HEK293 (cell line): ENCODE measurements at regions not wholly inside any gene's neighbourhood (a gene's known extent, or its start where the extent isn't known, plus 50 kb on each side); places are given as distances from the start of the nearest gene placed in this dataset.

Experiments
- CTCF ChIA-PET: fragments of 350-600 bp; formaldehyde crosslinking; extraction: SDS; loops from one replicate; lab custom pipeline; 2021; ENCODE audit warnings: antibody characterized with exemption; lab: Yijun Ruan, JAX
- POLR2A ChIA-PET: fragments of 300-600 bp; formaldehyde crosslinking; extraction: SDS; loops from one replicate; lab custom pipeline; 2020; ENCODE audit warnings: antibody characterized with exemption, inconsistent platforms; lab: Yijun Ruan, JAX
- H3K27ac ChIP-seq: fragments of 200-500 bp; sonication (Bioruptor generic); 2 replicates; pipeline ENCODE4 v1.5.1; 2014; ENCODE audit warnings: low read depth, low read length, control low read depth, inconsistent platforms; ENCODE audit errors: extremely low read depth
- H3K36me3 ChIP-seq, 2 experiments: fragments of 200-500 bp in 1 of 2; sonication (Bioruptor generic) in 1 of 2; 1 replicate in 1 of 2; 2 replicates in 1 of 2; pipeline ENCODE4 v1.5.1; 2014 to 2017; ENCODE audit warnings: inconsistent platforms in 2 of 2, low read length in 2 of 2; ENCODE audit not compliant: control insufficient read depth in 2 of 2, insufficient read depth in 1 of 2
- H3K4me1 ChIP-seq: fragments of 200-500 bp; sonication (Bioruptor generic); 2 replicates; pipeline ENCODE4 v1.5.1; 2014; ENCODE audit warnings: mild to moderate bottlenecking, low read length, inconsistent platforms; ENCODE audit not compliant: control insufficient read depth, insufficient read depth
- H3K4me3 ChIP-seq: 2 replicates; pipeline ENCODE4 v1.5.1; 2011; ENCODE audit warnings: low read depth, mild to moderate bottlenecking, control low read depth, low read length, moderate library complexity
- H3K9me3 ChIP-seq: fragments of 200-500 bp; sonication (Bioruptor generic); 2 replicates; pipeline ENCODE4 v1.5.1; 2014; ENCODE audit warnings: low read depth, low read length, inconsistent platforms; ENCODE audit not compliant: control insufficient read depth, insufficient read depth
- GLIS1 ChIP-seq: fragments of 450-650 bp; formaldehyde crosslinking; IDR thresholded peaks from 2 replicates; pipeline ENCODE4 v1.5.1; 2016; ENCODE audit warnings: missing biosample characterization, missing genetic modification characterization
- HIC1 ChIP-seq: fragments of 450-650 bp; formaldehyde crosslinking; IDR thresholded peaks from 2 replicates; pipeline ENCODE4 v1.5.1; 2016; ENCODE audit warnings: missing biosample characterization, missing genetic modification characterization
- IKZF3 ChIP-seq: fragments of 450-650 bp; IDR thresholded peaks from 2 replicates; pipeline ENCODE4 v1.5.0; 2018; ENCODE audit warnings: missing biosample characterization, mild to moderate bottlenecking, missing genetic modification characterization, moderate library complexity
- KLF9 ChIP-seq: fragments of 450-650 bp; formaldehyde crosslinking; IDR thresholded peaks from 2 replicates; pipeline ENCODE4 v1.5.1; 2016; ENCODE audit warnings: missing biosample characterization, missing genetic modification characterization, low read depth
- PBX3 ChIP-seq: sonication (generic); formaldehyde crosslinking; IDR thresholded peaks from 2 replicates; pipeline ENCODE4 v1.8.1; 2022; ENCODE audit warnings: mild to moderate bottlenecking, moderate library complexity, missing genetic modification reagents
- RBAK ChIP-seq: fragments of 450-650 bp; formaldehyde crosslinking; IDR thresholded peaks from 2 replicates; pipeline ENCODE4 v1.5.1; 2016; ENCODE audit warnings: missing biosample characterization, missing genetic modification characterization
- SP3 ChIP-seq: fragments of 450-650 bp; formaldehyde crosslinking; IDR thresholded peaks from 2 replicates; pipeline ENCODE4 v1.5.1; 2016; ENCODE audit warnings: missing biosample characterization, missing genetic modification characterization
- TRIM28 ChIP-seq: IDR thresholded peaks from 2 replicates; pipeline ENCODE4 v1.6.1; 2011; ENCODE audit warnings: low read length, control low read depth, borderline replicate concordance
- WT1 ChIP-seq: fragments of 450-650 bp; formaldehyde crosslinking; IDR thresholded peaks from 2 replicates; pipeline ENCODE4 v1.5.1; 2016; ENCODE audit warnings: missing biosample characterization, missing genetic modification characterization
- ZBTB10 ChIP-seq: fragments of 450-650 bp; formaldehyde crosslinking; IDR thresholded peaks from 2 replicates; pipeline ENCODE4 v1.5.1; 2016; ENCODE audit warnings: missing biosample characterization, missing genetic modification characterization
- ZBTB44 ChIP-seq: fragments of 450-650 bp; IDR thresholded peaks from 2 replicates; pipeline ENCODE4 v1.5.1; 2018; ENCODE audit warnings: missing biosample characterization, mild to moderate bottlenecking, missing genetic modification characterization
- ZNF10 ChIP-seq: fragments of 450-650 bp; formaldehyde crosslinking; IDR thresholded peaks from 2 replicates; pipeline ENCODE4 v1.5.1; 2017; ENCODE audit warnings: missing biosample characterization, missing genetic modification characterization
- ZNF140 ChIP-seq: fragments of 450-650 bp; formaldehyde crosslinking; IDR thresholded peaks from 2 replicates; pipeline ENCODE4 v1.5.1; 2016; ENCODE audit warnings: missing biosample characterization, missing genetic modification characterization
- ZNF2 ChIP-seq: fragments of 450-650 bp; formaldehyde crosslinking; IDR thresholded peaks from 2 replicates; pipeline ENCODE4 v1.5.1; 2016; ENCODE audit warnings: missing biosample characterization, missing genetic modification characterization
- ZNF292 ChIP-seq: fragments of 450-650 bp; formaldehyde crosslinking; IDR thresholded peaks from 2 replicates; pipeline ENCODE4 v1.5.1; 2016; ENCODE audit warnings: low read depth, missing biosample characterization, missing genetic modification characterization, borderline replicate concordance
- ZNF423 ChIP-seq: fragments of 450-650 bp; formaldehyde crosslinking; IDR thresholded peaks from 2 replicates; pipeline ENCODE4 v1.5.1; 2016; ENCODE audit warnings: missing biosample characterization, missing genetic modification characterization
- ZNF530 ChIP-seq: fragments of 450-650 bp; formaldehyde crosslinking; IDR thresholded peaks from 2 replicates; pipeline ENCODE4 v1.5.1; 2016; ENCODE audit warnings: low read depth, missing biosample characterization, missing genetic modification characterization
- ZNF555 ChIP-seq: fragments of 450-650 bp; formaldehyde crosslinking; conservative IDR thresholded peaks from 2 replicates; pipeline ENCODE4 v1.5.1; 2017; ENCODE audit warnings: missing biosample characterization, mild to moderate bottlenecking, missing genetic modification characterization, inconsistent platforms
- ZNF561 ChIP-seq: fragments of 450-650 bp; IDR thresholded peaks from 2 replicates; pipeline ENCODE4 v1.5.1; 2018; ENCODE audit warnings: missing biosample characterization, missing genetic modification characterization, borderline replicate concordance
- ZNF571 ChIP-seq: fragments of 450-650 bp; formaldehyde crosslinking; IDR thresholded peaks from 2 replicates; pipeline ENCODE4 v1.5.0; 2017; ENCODE audit warnings: missing biosample characterization, missing genetic modification characterization
- ZNF658 ChIP-seq: fragments of 450-650 bp; formaldehyde crosslinking; IDR thresholded peaks from 2 replicates; pipeline ENCODE4; 2016; ENCODE audit warnings: missing biosample characterization, missing genetic modification characterization
- ZNF677 ChIP-seq: fragments of 450-650 bp; IDR thresholded peaks from 2 replicates; pipeline ENCODE4 v1.5.0; 2018; ENCODE audit warnings: missing biosample characterization, mild to moderate bottlenecking, missing genetic modification characterization, moderate library complexity
- ZNF777 ChIP-seq: fragments of 450-650 bp; formaldehyde crosslinking; IDR thresholded peaks from 2 replicates; pipeline ENCODE4 v1.5.1; 2017; ENCODE audit warnings: missing biosample characterization, missing genetic modification characterization, borderline replicate concordance
- ZNF837 ChIP-seq: fragments of 450-650 bp; formaldehyde crosslinking; IDR thresholded peaks from 2 replicates; pipeline ENCODE4 v1.5.1; 2016; ENCODE audit warnings: missing biosample characterization, missing genetic modification characterization
- TF ChIP-seq, protein P1 (sequence below): fragments of 450-650 bp; formaldehyde crosslinking; IDR thresholded peaks from 2 replicates; pipeline ENCODE4 v1.5.1; 2016; ENCODE audit warnings: missing biosample characterization, missing genetic modification characterization
- TF ChIP-seq, protein P2 (sequence below): fragments of 450-650 bp; formaldehyde crosslinking; IDR thresholded peaks from 2 replicates; pipeline ENCODE4 v1.5.1; 2016; ENCODE audit warnings: missing biosample characterization, missing genetic modification characterization

DNA sequence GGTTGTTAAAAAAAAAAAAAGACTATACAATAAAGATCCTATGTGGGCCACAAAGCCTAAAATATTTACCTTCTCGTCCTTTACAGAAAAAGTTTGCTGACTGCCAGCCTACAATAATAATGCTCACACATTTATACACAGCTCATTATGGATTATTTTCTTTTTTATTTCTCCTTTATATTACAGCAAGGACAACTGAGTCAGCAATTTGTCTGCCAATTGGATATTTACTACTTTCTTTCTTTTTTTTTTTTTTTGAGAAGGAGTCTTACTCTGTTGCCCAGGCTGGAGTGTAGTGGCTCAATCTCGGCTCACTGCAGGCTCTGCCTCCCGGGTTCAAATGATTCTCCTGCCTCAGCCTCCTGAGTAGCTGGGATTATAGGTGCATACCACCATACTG, 142.2 kb downstream of the EBLN2 start:
- TF ChIP-seq IKZF3 (tag by site-specific recombination), result no peak
- TF ChIP-seq ZNF571 (tag by site-specific recombination), result no peak
- no peak for TF ChIP-seq ZNF677 (tag by site-specific recombination)
- TF ChIP-seq ZBTB10, result no peak
- TF ChIP-seq TRIM28, result no peak
- TF ChIP-seq, protein P1, sequence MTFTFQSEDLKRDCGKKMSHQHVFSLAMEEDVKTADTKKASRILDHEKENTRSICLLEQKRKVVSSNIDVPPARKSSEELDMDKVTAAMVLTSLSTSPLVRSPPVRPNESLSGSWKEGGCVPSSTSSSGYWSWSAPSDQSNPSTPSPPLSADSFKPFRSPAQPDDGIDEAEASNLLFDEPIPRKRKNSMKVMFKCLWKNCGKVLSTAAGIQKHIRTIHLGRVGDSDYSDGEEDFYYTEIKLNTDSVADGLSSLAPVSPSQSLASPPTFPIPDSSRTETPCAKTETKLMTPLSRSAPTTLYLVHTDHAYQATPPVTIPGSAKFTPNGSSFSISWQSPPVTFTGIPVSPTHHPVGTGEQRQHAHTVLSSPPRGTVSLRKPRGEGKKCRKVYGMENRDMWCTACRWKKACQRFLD (tag by site-specific recombination), result no peak
- TF ChIP-seq ZNF777 (tag by site-specific recombination), result no peak
- TF ChIP-seq SP3 (tag by site-specific recombination), result no peak
- no peak for TF ChIP-seq ZNF10 (tag by site-specific recombination)
- no peak for TF ChIP-seq GLIS1 (tag by site-specific recombination)
- no peak for TF ChIP-seq ZNF292 (tag by site-specific recombination)
- no peak for TF ChIP-seq KLF9 (tag by site-specific recombination)
- TF ChIP-seq WT1 (tag by site-specific recombination), result no peak
- no peak for TF ChIP-seq ZNF561 (tag by site-specific recombination)
- TF ChIP-seq ZNF658 (tag by site-specific recombination), result no peak
- TF ChIP-seq, protein P2, sequence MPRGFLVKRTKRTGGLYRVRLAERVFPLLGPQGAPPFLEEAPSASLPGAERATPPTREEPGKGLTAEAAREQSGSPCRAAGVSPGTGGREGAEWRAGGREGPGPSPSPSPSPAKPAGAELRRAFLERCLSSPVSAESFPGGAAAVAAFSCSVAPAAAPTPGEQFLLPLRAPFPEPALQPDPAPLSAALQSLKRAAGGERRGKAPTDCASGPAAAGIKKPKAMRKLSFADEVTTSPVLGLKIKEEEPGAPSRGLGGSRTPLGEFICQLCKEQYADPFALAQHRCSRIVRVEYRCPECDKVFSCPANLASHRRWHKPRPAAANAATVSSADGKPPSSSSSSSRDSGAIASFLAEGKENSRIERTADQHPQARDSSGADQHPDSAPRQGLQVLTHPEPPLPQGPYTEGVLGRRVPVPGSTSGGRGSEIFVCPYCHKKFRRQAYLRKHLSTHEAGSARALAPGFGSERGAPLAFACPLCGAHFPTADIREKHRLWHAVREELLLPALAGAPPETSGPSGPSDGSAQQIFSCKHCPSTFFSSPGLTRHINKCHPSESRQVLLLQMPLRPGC (tag by site-specific recombination), result no peak
- TF ChIP-seq ZNF555 (tag by site-specific recombination), result no peak
- TF ChIP-seq ZBTB44 (tag by site-specific recombination), result no peak
- H3K36me3 ChIP-seq, result no peaks in the 10 kb centered on the region
- CTCF ChIA-PET, result no interaction called here
- no peak overlapping the region for H3K27ac ChIP-seq
- H3K9me3 ChIP-seq, result no peaks in the 10 kb centered on the region
- H3K4me1 ChIP-seq, result no peaks in the 10 kb centered on the region
- no peak overlapping the region for H3K4me3 ChIP-seq
- POLR2A ChIA-PET, result interaction anchor here (0.7 kb wide), 1 partner anchor 139 kb away, joined by 4 read pairs; no protein-coding TSS in a partner anchor

- POLR2A ChIA-PET, result interaction anchor here (0.6 kb wide), 1 partner anchor 13 kb away, joined by 6 read pairs; no protein-coding TSS in a partner anchor
- Histone ChIP-seq H3K27ac (no peak overlapping the region), H3K4me1 (no peaks in the 10 kb centered on the region), H3K4me3 (no peak overlapping the region), H3K9me3 (no peaks in the 10 kb centered on the region), H3K36me3 (no peaks in the 10 kb centered on the region)
- CTCF ChIA-PET, result interaction anchor here (0.6 kb wide), 3 partner anchors 8 to 1328 kb away, joined by 4 to 6 read pairs (median 4); no protein-coding TSS in a partner anchor
- TF ChIP-seq PBX3 (no peak), RBAK (tag by site-specific recombination) (no peak), ZNF140 (tag by site-specific recombination) (no peak), ZNF2 (tag by site-specific recombination) (no peak), ZNF530 (tag by site-specific recombination) (peak; percentile 78; the same call in 1 of the 2 replicates), ZNF423 (tag by site-specific recombination) (no peak), HIC1 (tag by site-specific recombination) (no peak), ZNF837 (tag by site-specific recombination) (no peak), ZNF555 (tag by site-specific recombination) (no peak)
Measured at GRCh38 chr3:73204841-73205240, 143.4 kb downstream of the EBLN2 start.
